HAP-1 (cell line): ENCODE measurements at regions not wholly inside any gene's neighbourhood (a gene's known extent, or its start where the extent isn't known, plus 50 kb on each side); places are given as distances from the start of the nearest gene placed in this dataset.
"Not testable (repeated sequence)": the region's sequence is repeated elsewhere in the genome, so short reads cannot be mapped to it uniquely, and the experiment has no call there.

Experiments
- DNase-seq, 2 experiments: peaks; one replicate each; pipeline ENCODE4 v3.0.0-alpha.2; 2016 to 2020; ENCODE audit warnings: low spot score in 2 of 2
- H3K27me3 ChIP-seq: fragments of 250-450 bp; sonication (Bioruptor Pico); 2 replicates; pipeline ENCODE4 v1.5.1; 2020; ENCODE audit warnings: low read depth, mild to moderate bottlenecking, moderate library complexity
- H3K36me3 ChIP-seq: fragments of 250-450 bp; sonication (Bioruptor Pico); replicated peaks from 2 replicates; pipeline ENCODE4 v1.5.1; 2020; ENCODE audit warnings: mild to moderate bottlenecking
- H3K4me1 ChIP-seq: fragments of 250-450 bp; sonication (Bioruptor Pico); 2 replicates; pipeline ENCODE4 v1.5.1; 2020; ENCODE audit warnings: mild to moderate bottlenecking
- H3K4me3 ChIP-seq: fragments of 250-450 bp; sonication (Bioruptor Pico); 2 replicates; pipeline ENCODE4 v1.5.1; 2020; ENCODE audit warnings: mild to moderate bottlenecking, moderate library complexity
- H3K9me3 ChIP-seq: fragments of 250-450 bp; sonication (Bioruptor Pico); 2 replicates; pipeline ENCODE4 v1.5.1; 2020; ENCODE audit warnings: mild to moderate bottlenecking, moderate library complexity
- in situ Hi-C: fragments of 300-500 bp; cut with MboI; formaldehyde crosslinking; loops from 3 replicates; pipeline ENCODE4 v1.14.3; 2020; ENCODE audit warnings: low sequenced_read_pairs, inconsistent platforms, mixed read lengths

GRCh38 chr14:83594874-83595273 lies 1935.1 kb upstream of the FLRT2 start:
- in situ Hi-C loops: no loop called here
- H3K27me3 ChIP-seq: no peaks in the 10 kb centered on the region
- H3K9me3 ChIP-seq: no peaks in the 10 kb centered on the region
- H3K4me1 ChIP-seq: no peaks in the 10 kb centered on the region
- H3K36me3 ChIP-seq: no peaks in the 10 kb centered on the region
- DNase-seq: no peak
- no peak overlapping the region for H3K4me3 ChIP-seq

DNA sequence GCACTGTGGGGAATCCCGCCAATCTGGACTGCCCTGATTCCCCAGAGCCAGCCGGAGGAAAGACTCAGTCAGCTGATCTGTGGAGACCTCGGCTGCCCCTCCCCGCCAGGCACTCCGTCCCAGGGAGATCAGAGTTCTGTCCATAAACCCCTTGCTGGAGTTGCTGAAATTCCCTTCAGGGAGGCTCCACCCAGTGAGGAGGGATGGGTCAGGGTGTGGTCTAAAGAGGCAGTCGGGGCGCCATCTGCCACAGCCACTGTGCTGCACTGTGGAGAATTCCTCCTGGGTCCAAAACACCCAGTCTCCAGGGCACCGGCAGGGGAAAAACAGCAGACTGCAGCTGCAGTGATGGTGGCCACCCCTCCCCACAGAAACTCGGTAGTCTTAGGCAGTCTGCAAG lies 1922.3 kb upstream of the FLRT2 start:
- Histone ChIP-seq H3K4me3 (no peak overlapping the region), H3K27me3 (no peaks in the 10 kb centered on the region), H3K36me3 (no peaks in the 10 kb centered on the region), H3K9me3 (no peaks in the 10 kb centered on the region), H3K4me1 (no peaks in the 10 kb centered on the region)
- in situ Hi-C loops: no loop called here
- DNase-seq: no peak

DNA sequence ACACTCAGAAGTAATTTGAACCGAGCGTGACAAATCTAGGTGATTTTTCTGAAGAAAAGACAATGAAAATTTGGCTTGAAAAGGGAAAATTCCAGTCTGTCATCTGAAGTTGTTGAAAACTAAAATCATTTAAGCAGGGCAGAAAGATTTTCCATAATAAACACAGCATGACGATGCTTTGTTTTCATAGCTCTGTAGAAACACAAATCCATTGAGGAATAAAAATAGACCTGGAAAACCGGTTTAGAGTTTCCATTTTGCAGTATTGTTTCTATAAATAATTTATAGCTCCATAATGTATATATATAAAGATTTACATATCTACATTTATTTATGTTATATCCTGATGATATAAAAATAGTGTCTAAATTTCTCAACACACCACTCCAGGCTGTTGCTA lies 1918.5 kb upstream of the FLRT2 start:
- no peak overlapping the region for H3K4me3 ChIP-seq
- H3K36me3 ChIP-seq: no peaks in the 10 kb centered on the region
- no peaks in the 10 kb centered on the region for H3K27me3 ChIP-seq
- no peaks in the 10 kb centered on the region for H3K4me1 ChIP-seq
- no peak for DNase-seq
- in situ Hi-C loops: no loop called here
- H3K9me3 ChIP-seq: no peaks in the 10 kb centered on the region

- H3K27me3 ChIP-seq: no peaks in the 10 kb centered on the region
- in situ Hi-C loops: no loop called here
- DNase-seq: no peak
- H3K4me3 ChIP-seq: no peak overlapping the region
- H3K9me3 ChIP-seq: no peaks in the 10 kb centered on the region
- H3K4me1 ChIP-seq: no peaks in the 10 kb centered on the region
- no peaks in the 10 kb centered on the region for H3K36me3 ChIP-seq
Observed at GRCh38 chr14:83611906-83612390, 1918.0 kb upstream of the FLRT2 start.

GRCh38 chr14:83614956-83615355 lies 1915.0 kb upstream of the FLRT2 start:
- no peaks in the 10 kb centered on the region for H3K27me3 ChIP-seq
- H3K9me3 ChIP-seq: no peaks in the 10 kb centered on the region
- H3K4me1 ChIP-seq: no peaks in the 10 kb centered on the region
- no peak for DNase-seq
- no peaks in the 10 kb centered on the region for H3K36me3 ChIP-seq
- in situ Hi-C loops: no loop called here
- H3K4me3 ChIP-seq: no peak overlapping the region

- Histone ChIP-seq H3K4me1 (no peaks in the 10 kb centered on the region; the same call in 1 of the 2 replicates), H3K27me3 (no peaks in the 10 kb centered on the region), H3K9me3 (no peaks in the 10 kb centered on the region), H3K36me3 (no peaks in the 10 kb centered on the region), H3K4me3 (no peak overlapping the region)
- DNase-seq: no peak
- in situ Hi-C loops: no loop called here
Observed at GRCh38 chr14:83624541-83624940, 1905.4 kb upstream of the FLRT2 start.

DNA sequence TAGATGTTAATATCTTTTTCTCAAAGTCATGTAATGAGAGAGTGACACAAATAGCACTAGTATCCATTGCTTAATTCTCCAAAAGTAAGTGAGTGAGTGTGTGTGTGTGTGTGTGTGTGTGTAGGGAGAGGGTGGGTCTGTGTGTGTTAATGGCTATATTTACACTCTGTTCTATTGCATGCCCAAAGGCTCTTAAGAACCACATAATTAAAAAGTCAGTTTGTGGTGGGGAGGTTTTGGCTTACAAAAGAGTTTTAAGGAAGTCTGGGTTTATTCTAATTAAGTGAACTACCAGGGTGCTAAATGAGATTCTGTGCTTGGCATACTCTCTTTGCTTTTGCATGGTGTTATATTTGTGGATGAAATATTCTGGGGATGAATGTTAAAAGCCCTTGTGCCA lies 1897.6 kb upstream of the FLRT2 start:
- H3K36me3 ChIP-seq: no peaks in the 10 kb centered on the region
- in situ Hi-C loops: no loop called here
- H3K4me1 ChIP-seq: no peaks in the 10 kb centered on the region
- DNase-seq: no peak
- no peak overlapping the region for H3K4me3 ChIP-seq
- H3K9me3 ChIP-seq: no peaks in the 10 kb centered on the region
- no peaks in the 10 kb centered on the region for H3K27me3 ChIP-seq

- no peaks in the 10 kb centered on the region for H3K9me3 ChIP-seq
- H3K27me3 ChIP-seq: no peaks in the 10 kb centered on the region
- H3K4me3 ChIP-seq: no peak overlapping the region
- no peaks in the 10 kb centered on the region for H3K36me3 ChIP-seq
- DNase-seq: no peak
- H3K4me1 ChIP-seq: no peaks in the 10 kb centered on the region
- in situ Hi-C loops: no loop called here
Observed at GRCh38 chr14:83638748-83639504, 1891.0 kb upstream of the FLRT2 start.

- H3K4me3 ChIP-seq, H3K4me1 ChIP-seq, H3K9me3 ChIP-seq, in situ Hi-C loops, H3K36me3 ChIP-seq, H3K27me3 ChIP-seq, DNase-seq: not testable (repeated sequence)
Observed at GRCh38 chr14:83639505-83639875, 1890.5 kb upstream of the FLRT2 start.

DNA sequence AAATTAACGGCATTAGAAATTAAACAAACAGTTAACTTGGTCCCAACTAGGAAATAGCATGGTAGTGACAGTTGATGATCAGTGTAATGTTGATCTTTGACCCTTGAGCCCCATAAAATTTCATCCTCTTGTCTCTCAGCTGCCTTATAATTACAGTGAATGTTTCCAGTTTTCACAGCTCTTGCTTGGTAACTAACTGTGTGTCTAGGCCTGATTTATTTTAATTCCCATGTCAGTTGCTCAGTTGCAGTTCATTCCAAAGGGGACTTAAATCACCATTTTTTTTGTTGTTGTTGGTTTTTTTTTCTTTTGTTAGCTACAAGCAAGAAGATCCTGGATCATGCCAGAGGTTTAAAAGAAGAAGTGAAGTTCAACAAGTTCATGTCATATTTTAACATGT lies 1883.7 kb upstream of the FLRT2 start:
- Histone ChIP-seq H3K4me3 (no peak overlapping the region), H3K36me3 (no peaks in the 10 kb centered on the region), H3K9me3 (no peaks in the 10 kb centered on the region), H3K27me3 (no peaks in the 10 kb centered on the region), H3K4me1 (no peaks in the 10 kb centered on the region)
- DNase-seq: no peak
- in situ Hi-C loops: no loop called here

- Histone ChIP-seq H3K9me3 (no peaks in the 10 kb centered on the region), H3K36me3 (no peaks in the 10 kb centered on the region), H3K4me1 (no peaks in the 10 kb centered on the region), H3K4me3 (no peak overlapping the region), H3K27me3 (no peaks in the 10 kb centered on the region)
- DNase-seq: no peak
- in situ Hi-C loops: no loop called here
Observed at GRCh38 chr14:83660597-83660996, 1869.3 kb upstream of the FLRT2 start.

- Histone ChIP-seq H3K27me3 (no peaks in the 10 kb centered on the region), H3K4me3 (no peak overlapping the region), H3K4me1 (no peaks in the 10 kb centered on the region), H3K9me3 (no peaks in the 10 kb centered on the region), H3K36me3 (no peaks in the 10 kb centered on the region)
- no peak for DNase-seq
- in situ Hi-C loops: no loop called here
Observed at GRCh38 chr14:83664389-83664788, 1865.6 kb upstream of the FLRT2 start.

DNA sequence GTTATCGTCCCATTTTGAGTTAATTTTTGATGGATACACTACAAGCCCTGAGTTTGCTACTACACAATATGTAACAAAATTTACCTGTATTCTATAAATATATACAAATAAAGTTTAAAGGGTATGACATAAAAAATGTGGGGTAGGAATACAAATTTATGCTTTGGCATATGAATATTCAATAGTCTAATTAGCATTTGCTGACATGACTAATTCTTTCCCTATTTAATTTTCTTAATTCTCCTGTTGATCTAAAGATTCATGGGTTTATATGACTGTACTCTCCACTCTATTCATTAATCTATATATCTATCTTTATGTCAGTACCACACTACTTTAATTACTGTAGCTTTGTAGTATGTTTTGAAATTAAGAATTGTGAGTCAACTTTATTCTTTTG lies 1840.7 kb upstream of the FLRT2 start:
- in situ Hi-C loops: no loop called here
- DNase-seq: no peak
- Histone ChIP-seq H3K36me3 (no peaks in the 10 kb centered on the region), H3K4me1 (no peaks in the 10 kb centered on the region), H3K9me3 (no peaks in the 10 kb centered on the region), H3K4me3 (no peak overlapping the region), H3K27me3 (no peaks in the 10 kb centered on the region)

DNA sequence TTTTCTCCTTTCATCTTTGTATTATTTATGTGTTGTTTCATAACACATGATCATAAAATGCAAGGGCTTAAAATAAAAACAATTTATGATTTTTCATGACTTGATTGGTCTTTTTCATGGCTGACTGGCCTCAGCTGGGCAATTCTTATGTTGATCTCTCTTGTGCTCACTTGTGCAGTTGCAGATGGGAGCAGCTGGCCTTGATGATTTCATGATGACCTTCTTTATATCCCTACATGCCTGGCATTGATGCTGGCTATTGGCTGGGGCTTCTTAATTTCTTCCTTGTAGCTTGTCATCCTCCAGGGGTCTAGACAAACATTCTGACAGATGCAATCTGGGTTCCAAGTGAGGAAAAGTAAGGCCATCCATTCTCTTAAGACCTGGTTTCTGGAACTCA lies 1832.8 kb upstream of the FLRT2 start:
- no peaks in the 10 kb centered on the region for H3K9me3 ChIP-seq
- in situ Hi-C loops: no loop called here

GRCh38 chr14:83702619-83703018 lies 1827.3 kb upstream of the FLRT2 start:
- in situ Hi-C loops: no loop called here

More for the DNA sequence above, 1832.8 kb upstream of the FLRT2 start:
- DNase-seq: no peak
- Histone ChIP-seq H3K4me1 (no peaks in the 10 kb centered on the region), H3K4me3 (no peak overlapping the region), H3K36me3 (no peaks in the 10 kb centered on the region), H3K27me3 (no peaks in the 10 kb centered on the region)

More at GRCh38 chr14:83702619-83703018, 1827.3 kb upstream of the FLRT2 start:
- peak in 1 of 2 experiments; percentile 8 for DNase-seq
- Histone ChIP-seq H3K27me3 (no peaks in the 10 kb centered on the region), H3K4me1 (no peaks in the 10 kb centered on the region), H3K36me3 (no peaks in the 10 kb centered on the region), H3K4me3 (no peak overlapping the region), H3K9me3 (no peaks in the 10 kb centered on the region)
